ENCODE measurements at regions not wholly inside any gene's neighbourhood (a gene's known extent, or its start where the extent isn't known, plus 50 kb on each side); places are given as distances from the start of the nearest gene placed in this dataset.

DNA sequence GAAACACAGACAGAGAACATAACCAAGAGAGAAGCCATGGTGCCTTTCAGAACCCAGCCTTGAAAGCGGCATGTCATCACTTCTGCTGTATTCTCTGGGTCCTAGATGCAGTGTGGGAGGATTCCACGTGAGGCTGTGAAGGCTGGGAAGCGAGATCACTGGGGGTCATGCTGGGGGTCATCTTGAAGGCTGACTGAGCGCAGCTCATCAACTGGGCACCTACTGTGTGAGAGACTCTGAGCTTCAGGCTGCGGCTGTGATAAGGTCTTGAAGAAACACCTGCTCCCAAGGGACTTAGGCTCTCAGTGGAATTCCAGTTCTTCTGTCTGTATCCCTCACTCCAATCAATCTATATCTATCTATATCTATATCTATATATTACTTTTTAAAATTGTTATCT, 91.8 kb upstream of the KLF13 start:
- Histone ChIP-seq H2AK5ac (ENCODE audit: low read depth, low read length) (no peak overlapping the region), H3K14ac (ENCODE audit: insufficient read length) (no peak overlapping the region), H3K23ac (ENCODE audit: insufficient read length) (no peak overlapping the region), H3K27me3 (replicated peaks in 1 of 4; ENCODE audit: control insufficient read depth in 3 of 4, extremely low read depth in 1 of 4, insufficient read depth in 3 of 4, low read length in 3 of 4) (no peaks in the 10 kb centered on the region), H4K5ac (ENCODE audit: insufficient read length, low read depth, low read length) (no peak overlapping the region), H3K4me3 (ENCODE audit: extremely low read depth in 1 of 4, insufficient read depth in 2 of 4, low read depth in 3 of 4, low read length in 4 of 4) (no peak overlapping the region), H4K8ac (ENCODE audit: extremely low read depth, insufficient read depth, low read length) (no peak overlapping the region), H3K18ac (ENCODE audit: extremely low read depth, low read length) (no peak overlapping the region), H3K9me3 (ENCODE audit: insufficient read depth in 2 of 2, low read depth in 1 of 2, low read length in 1 of 2) (no peaks in the 10 kb centered on the region), H3K27ac (ENCODE audit: low read depth, low read length) (no peak overlapping the region), H2BK5ac (ENCODE audit: low read depth, low read length) (no peak overlapping the region), H3K4ac (replicated peaks; ENCODE audit: insufficient read length, low read depth, low read length) (no peak overlapping the region), H3K79me1 (ENCODE audit: low read depth, low read length) (no peaks in the 10 kb centered on the region), H4K91ac (replicated peaks; ENCODE audit: insufficient read length, low read length) (no peak overlapping the region), H2BK20ac (ENCODE audit: low read length) (no peak overlapping the region), H2BK15ac (ENCODE audit: low read length) (no peak overlapping the region), H2AFZ (ENCODE audit: low read length) (no peak overlapping the region), H3K4me1 (replicated peaks in 1 of 4; ENCODE audit: control insufficient read depth in 3 of 4, insufficient read depth in 4 of 4, low read length in 3 of 4) (no peaks in the 10 kb centered on the region; a peak in 1 of 7 replicates), H3K56ac (replicated peaks; ENCODE audit: insufficient read length, low read depth, low read length) (no peak overlapping the region), H3K4me2 (ENCODE audit: insufficient read depth in 1 of 2, low read depth in 2 of 2, low read length in 2 of 2) (no peak overlapping the region), H3K9ac (replicated peaks in 1 of 4; ENCODE audit: extremely low read depth in 1 of 4, low read depth in 3 of 4, low read length in 3 of 4) (no peak overlapping the region), H2BK120ac (replicated peaks; ENCODE audit: low read depth, low read length) (no peak overlapping the region), H3K36me3 (ENCODE audit: control insufficient read depth in 2 of 4, insufficient read depth in 4 of 4, low read length in 3 of 4) (no peaks in the 10 kb centered on the region), H2BK12ac (ENCODE audit: low read depth, low read length) (no peak overlapping the region), H4K20me1 (replicated peaks in 1 of 2; ENCODE audit: control insufficient read depth in 1 of 2, insufficient read depth in 2 of 2, low read length in 2 of 2) (no peaks in the 10 kb centered on the region), H3K23me2 (ENCODE audit: low read depth, low read length) (no peaks in the 10 kb centered on the region), H3K79me2 (ENCODE audit: control insufficient read depth in 1 of 2, insufficient read depth in 2 of 2, low read length in 2 of 2) (no peaks in the 10 kb centered on the region)
- POLR2A ChIA-PET (ENCODE audit: partially characterized antibody), result no interaction called here
- FAIRE-seq, result no peak
- no peak for DNase-seq (ENCODE audit: low read depth in 1 of 2, low spot score in 2 of 2)
- CTCF ChIA-PET (ENCODE audit: partially characterized antibody), result interaction anchor here (1.5 kb wide), 1 partner anchor 253 kb away, joined by 3 read pairs; no protein-coding TSS in a partner anchor
- 77% methylated on average over 5 of the region's 5 CpGs; no CpG with 5 or more reads in 1 of the 2 experiments for WGBS, 2 experiments (ENCODE audit: extremely low coverage in 1 of 2, insufficient coverage in 1 of 2, insufficient read length in 1 of 2, insufficient replicate concordance in 2 of 2, low coverage in 1 of 2, low lambda C conversion rate in 2 of 2, missing lambda C conversion rate in 1 of 2)
- no peak for TF ChIP-seq KDM5A (IDR thresholded peaks at IDR 0.05; ENCODE audit: low read length)
- no peak for TF ChIP-seq SIRT6 (IDR thresholded peaks at IDR 0.05; ENCODE audit: low read length)
- TF ChIP-seq FOSL1 (IDR thresholded peaks at IDR 0.05; ENCODE audit: insufficient read depth, low read depth, low read length), result no peak
- TF ChIP-seq RBBP5 (IDR thresholded peaks at IDR 0.05; ENCODE audit: borderline replicate concordance, low read depth, low read length), result no peak
- TF ChIP-seq RNF2 (IDR thresholded peaks at IDR 0.05; ENCODE audit: borderline replicate concordance, low read depth, low read length, missing control alignments, poor library complexity, severe bottlenecking), result no peak
- TF ChIP-seq ASH2L (IDR thresholded peaks at IDR 0.05; ENCODE audit: low read length), result no peak
- TF ChIP-seq RFX5 (IDR thresholded peaks at IDR 0.05; ENCODE audit: borderline replicate concordance, low read depth, low read length), result no peak
- no peak for TF ChIP-seq KDM1A (IDR thresholded peaks at IDR 0.05; ENCODE audit: borderline replicate concordance, low read length)
- TF ChIP-seq, protein P1, sequence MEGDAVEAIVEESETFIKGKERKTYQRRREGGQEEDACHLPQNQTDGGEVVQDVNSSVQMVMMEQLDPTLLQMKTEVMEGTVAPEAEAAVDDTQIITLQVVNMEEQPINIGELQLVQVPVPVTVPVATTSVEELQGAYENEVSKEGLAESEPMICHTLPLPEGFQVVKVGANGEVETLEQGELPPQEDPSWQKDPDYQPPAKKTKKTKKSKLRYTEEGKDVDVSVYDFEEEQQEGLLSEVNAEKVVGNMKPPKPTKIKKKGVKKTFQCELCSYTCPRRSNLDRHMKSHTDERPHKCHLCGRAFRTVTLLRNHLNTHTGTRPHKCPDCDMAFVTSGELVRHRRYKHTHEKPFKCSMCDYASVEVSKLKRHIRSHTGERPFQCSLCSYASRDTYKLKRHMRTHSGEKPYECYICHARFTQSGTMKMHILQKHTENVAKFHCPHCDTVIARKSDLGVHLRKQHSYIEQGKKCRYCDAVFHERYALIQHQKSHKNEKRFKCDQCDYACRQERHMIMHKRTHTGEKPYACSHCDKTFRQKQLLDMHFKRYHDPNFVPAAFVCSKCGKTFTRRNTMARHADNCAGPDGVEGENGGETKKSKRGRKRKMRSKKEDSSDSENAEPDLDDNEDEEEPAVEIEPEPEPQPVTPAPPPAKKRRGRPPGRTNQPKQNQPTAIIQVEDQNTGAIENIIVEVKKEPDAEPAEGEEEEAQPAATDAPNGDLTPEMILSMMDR (IDR thresholded peaks at IDR 0.05; ENCODE audit: control extremely low read depth in 1 of 3, insufficient read depth in 1 of 3, low read depth in 1 of 3, low read length in 3 of 3), result no peak
- TF ChIP-seq, protein P2, sequence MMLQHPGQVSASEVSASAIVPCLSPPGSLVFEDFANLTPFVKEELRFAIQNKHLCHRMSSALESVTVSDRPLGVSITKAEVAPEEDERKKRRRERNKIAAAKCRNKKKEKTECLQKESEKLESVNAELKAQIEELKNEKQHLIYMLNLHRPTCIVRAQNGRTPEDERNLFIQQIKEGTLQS (IDR thresholded peaks at IDR 0.05; ENCODE audit: insufficient read depth, low read depth, low read length), result no peak
- no peak for TF ChIP-seq ZNF274 (IDR thresholded peaks at IDR 0.05; ENCODE audit: borderline replicate concordance, extremely low read depth, low read length)
